ENCODE measurements at regions not wholly inside any gene's neighbourhood (a gene's known extent, or its start where the extent isn't known, plus 50 kb on each side); places are given as distances from the start of the nearest gene placed in this dataset.

DNA sequence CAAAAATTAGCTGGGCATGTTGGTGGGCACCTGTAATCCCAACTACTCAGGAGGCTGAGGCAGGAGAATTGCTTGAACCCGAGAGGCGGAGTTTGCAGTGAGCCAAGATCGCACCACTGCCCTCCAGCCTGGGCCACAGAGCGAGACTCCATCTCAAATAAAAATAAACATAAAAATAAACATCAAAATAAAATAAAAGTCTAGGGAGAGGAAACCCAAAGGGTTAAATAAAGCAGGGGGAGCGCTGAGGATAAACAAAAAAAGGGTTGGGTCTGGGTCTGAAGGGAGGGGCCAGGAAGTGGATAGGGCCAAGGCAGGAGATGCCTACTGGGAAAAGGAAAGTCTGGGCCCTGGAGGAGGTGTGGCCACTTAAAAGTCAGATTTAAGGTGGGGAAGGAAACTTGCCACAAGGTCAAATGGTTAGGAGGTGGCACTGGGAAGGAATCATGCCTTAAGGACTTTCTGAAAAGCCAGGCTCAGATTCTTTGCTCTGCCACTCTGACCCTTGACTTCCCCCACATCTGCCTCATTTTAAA, 150.0 kb downstream of the ADSS2 start:
- H3K4me1 ChIP-seq (ENCODE audit: control insufficient read depth in 5 of 5, insufficient read depth in 5 of 5, low read length in 5 of 5) = peaks cover 0 to 16% (median 2%) of the 10 kb centered on the region in 5 donors
- no peak overlapping the region for H3K27ac ChIP-seq (ENCODE audit: low read depth in 1 of 2, low read length in 1 of 2)
- DNase-seq (no peak), ATAC-seq (ENCODE audit: insufficient read depth, low FRiP score) (no peak)
- H3K9me3 ChIP-seq (ENCODE audit: control insufficient read depth in 4 of 4, insufficient read depth in 3 of 4, low read length in 3 of 4) = no peaks in the 10 kb centered on the region
- H3K36me3 ChIP-seq (ENCODE audit: control insufficient read depth in 4 of 4, insufficient read depth in 4 of 4, low read length in 4 of 4) = no peaks in the 10 kb centered on the region
- TF ChIP-seq, protein P1, sequence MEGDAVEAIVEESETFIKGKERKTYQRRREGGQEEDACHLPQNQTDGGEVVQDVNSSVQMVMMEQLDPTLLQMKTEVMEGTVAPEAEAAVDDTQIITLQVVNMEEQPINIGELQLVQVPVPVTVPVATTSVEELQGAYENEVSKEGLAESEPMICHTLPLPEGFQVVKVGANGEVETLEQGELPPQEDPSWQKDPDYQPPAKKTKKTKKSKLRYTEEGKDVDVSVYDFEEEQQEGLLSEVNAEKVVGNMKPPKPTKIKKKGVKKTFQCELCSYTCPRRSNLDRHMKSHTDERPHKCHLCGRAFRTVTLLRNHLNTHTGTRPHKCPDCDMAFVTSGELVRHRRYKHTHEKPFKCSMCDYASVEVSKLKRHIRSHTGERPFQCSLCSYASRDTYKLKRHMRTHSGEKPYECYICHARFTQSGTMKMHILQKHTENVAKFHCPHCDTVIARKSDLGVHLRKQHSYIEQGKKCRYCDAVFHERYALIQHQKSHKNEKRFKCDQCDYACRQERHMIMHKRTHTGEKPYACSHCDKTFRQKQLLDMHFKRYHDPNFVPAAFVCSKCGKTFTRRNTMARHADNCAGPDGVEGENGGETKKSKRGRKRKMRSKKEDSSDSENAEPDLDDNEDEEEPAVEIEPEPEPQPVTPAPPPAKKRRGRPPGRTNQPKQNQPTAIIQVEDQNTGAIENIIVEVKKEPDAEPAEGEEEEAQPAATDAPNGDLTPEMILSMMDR (IDR thresholded peaks at IDR 0.05; ENCODE audit: control extremely low read depth, extremely low read depth) = no peak
- 86 to 94% methylated on average over 5 of the region's 5 CpGs for WGBS, 2 donors
- no peaks in the 10 kb centered on the region for H3K27me3 ChIP-seq (ENCODE audit: control insufficient read depth in 3 of 3, insufficient read depth in 3 of 3, low read length in 2 of 3)
- H3K9ac ChIP-seq (ENCODE audit: insufficient read depth in 1 of 2, low read length in 2 of 2) = no peak overlapping the region
- no peak overlapping the region for H3K4me3 ChIP-seq

- no peak overlapping the region for H3K9ac ChIP-seq (ENCODE audit: insufficient read depth in 1 of 2, low read length in 2 of 2)
- peak; percentile 67 for ATAC-seq (ENCODE audit: insufficient read depth, low FRiP score)
Observed at GRCh38 chr1:244302876-244303609, 148.7 kb downstream of the ADSS2 start.

GRCh38 chr1:244303610-244303969, 148.1 kb downstream of the ADSS2 start:
- H3K4me3 ChIP-seq = no peak overlapping the region
- no peaks in the 10 kb centered on the region for H3K27me3 ChIP-seq (ENCODE audit: control insufficient read depth in 3 of 3, insufficient read depth in 3 of 3, low read length in 2 of 3)
- H3K9ac ChIP-seq (ENCODE audit: insufficient read depth in 1 of 2, low read length in 2 of 2) = no peak overlapping the region
- WGBS, 2 donors = 70 to 73% methylated on average over 5 of the region's 5 CpGs
- H3K36me3 ChIP-seq (ENCODE audit: control insufficient read depth in 4 of 4, insufficient read depth in 4 of 4, low read length in 4 of 4) = no peaks in the 10 kb centered on the region
- H3K27ac ChIP-seq (ENCODE audit: low read depth in 1 of 2, low read length in 1 of 2) = peak overlapping the region in 1 of 2 donors; percentile 64
- TF ChIP-seq, protein P1 (IDR thresholded peaks at IDR 0.05; ENCODE audit: control extremely low read depth, extremely low read depth) = no peak
- DNase-seq (peak in 1 of 3 donors; percentile 32), ATAC-seq (ENCODE audit: insufficient read depth, low FRiP score) (no peak)
- peaks cover 0 to 16% (median 2%) of the 10 kb centered on the region in 5 donors for H3K4me1 ChIP-seq (ENCODE audit: control insufficient read depth in 5 of 5, insufficient read depth in 5 of 5, low read length in 5 of 5)
- H3K9me3 ChIP-seq (ENCODE audit: control insufficient read depth in 4 of 4, insufficient read depth in 3 of 4, low read length in 3 of 4) = no peaks in the 10 kb centered on the region

More at GRCh38 chr1:244302876-244303609, 148.7 kb downstream of the ADSS2 start:
- no peaks in the 10 kb centered on the region for H3K9me3 ChIP-seq (ENCODE audit: control insufficient read depth in 4 of 4, insufficient read depth in 3 of 4, low read length in 3 of 4)
- H3K36me3 ChIP-seq (ENCODE audit: control insufficient read depth in 4 of 4, insufficient read depth in 4 of 4, low read length in 4 of 4) = no peaks in the 10 kb centered on the region
- 53 to 76% methylated on average over 11 of the region's 11 CpGs for WGBS, 2 donors
- TF ChIP-seq, protein P1 (IDR thresholded peaks at IDR 0.05; ENCODE audit: control extremely low read depth, extremely low read depth) = no peak
- no peak overlapping the region for H3K4me3 ChIP-seq
- H3K27me3 ChIP-seq (ENCODE audit: control insufficient read depth in 3 of 3, insufficient read depth in 3 of 3, low read length in 2 of 3) = no peaks in the 10 kb centered on the region
- DNase-seq = peak; percentile 25 to 44 (median 26)
- peaks cover 0 to 16% (median 2%) of the 10 kb centered on the region in 5 donors for H3K4me1 ChIP-seq (ENCODE audit: control insufficient read depth in 5 of 5, insufficient read depth in 5 of 5, low read length in 5 of 5)
- peak overlapping the region in 1 of 2 donors; percentile 41 for H3K27ac ChIP-seq (ENCODE audit: low read depth in 1 of 2, low read length in 1 of 2)

All from lung (tissue), 11 donors.